Skin epidermis (tissue), 12 donors: ENCODE measurements at regions not wholly inside any gene's neighbourhood (a gene's known extent, or its start where the extent isn't known, plus 50 kb on each side); places are given as distances from the start of the nearest gene placed in this dataset.
"Not testable (repeated sequence)": the region's sequence is repeated elsewhere in the genome, so short reads cannot be mapped to it uniquely, and the experiment has no call there.

Experiments
- H3K27ac ChIP-seq, 21 experiments: fragments of 200-600 bp; sonication (generic) in 11 of 21; one replicate each; pipeline ENCODE4 v1.5.0; 2020; ENCODE audit warnings: mild to moderate bottlenecking in 3 of 21, inconsistent platforms in 2 of 21, moderate library complexity in 2 of 21
- H3K4me3 ChIP-seq, 7 experiments: fragments of 200-600 bp; sonication (generic) in 2 of 7; one replicate each; pipeline ENCODE4 v1.5.0; 2020; ENCODE audit warnings: inconsistent platforms in 2 of 7, mild to moderate bottlenecking in 2 of 7, moderate library complexity in 1 of 7

GRCh38 chr14:38727731-38728130 is 375.3 kb downstream of the SEC23A start:
- H3K27ac ChIP-seq = no peak overlapping the region
- no peak overlapping the region for H3K4me3 ChIP-seq

- H3K4me3 ChIP-seq = no peak overlapping the region
- H3K27ac ChIP-seq = no peak overlapping the region
These were observed 378.4 kb downstream of the SEC23A start for GRCh38 chr14:38724621-38725020.

- Histone ChIP-seq H3K27ac (no peak overlapping the region), H3K4me3 (no peak overlapping the region)
These were observed 379.1 kb downstream of the SEC23A start for GRCh38 chr14:38723959-38724358.

GRCh38 chr14:38723277-38723676 is 379.8 kb downstream of the SEC23A start:
- no peak overlapping the region for H3K27ac ChIP-seq

GRCh38 chr14:38721822-38722431 is 381.1 kb downstream of the SEC23A start:
- Histone ChIP-seq H3K27ac (no peak overlapping the region), H3K4me3 (no peak overlapping the region)

More at GRCh38 chr14:38723277-38723676, 379.8 kb downstream of the SEC23A start:
- no peak overlapping the region for H3K4me3 ChIP-seq

GRCh38 chr14:38718519-38718918 is 384.5 kb downstream of the SEC23A start:
- H3K27ac ChIP-seq = peak overlapping the region in 1 of 21 experiments; percentile 10
- H3K4me3 ChIP-seq = no peak overlapping the region

- Histone ChIP-seq H3K27ac (no peak overlapping the region), H3K4me3 (no peak overlapping the region)
These were observed 386.1 kb downstream of the SEC23A start for GRCh38 chr14:38716926-38717325.

GRCh38 chr14:38710881-38711280 is 392.2 kb downstream of the SEC23A start:
- no peak overlapping the region for H3K4me3 ChIP-seq
- H3K27ac ChIP-seq = no peak overlapping the region

GRCh38 chr14:38710196-38710595 is 392.8 kb downstream of the SEC23A start:
- Histone ChIP-seq H3K4me3 (no peak overlapping the region), H3K27ac (no peak overlapping the region)

- H3K4me3 ChIP-seq = no peak overlapping the region
- H3K27ac ChIP-seq = no peak overlapping the region
These were observed 397.8 kb downstream of the SEC23A start for GRCh38 chr14:38705220-38705619.

- Histone ChIP-seq H3K4me3 (no peak overlapping the region), H3K27ac (no peak overlapping the region)
These were observed 398.8 kb downstream of the SEC23A start for GRCh38 chr14:38704220-38704619.

- H3K27ac ChIP-seq = no peak overlapping the region
- no peak overlapping the region for H3K4me3 ChIP-seq
These were observed 406.1 kb downstream of the SEC23A start for GRCh38 chr14:38696925-38697324.

- no peak overlapping the region for H3K27ac ChIP-seq
- H3K4me3 ChIP-seq = no peak overlapping the region
These were observed 409.6 kb downstream of the SEC23A start for GRCh38 chr14:38693423-38693822.

GRCh38 chr14:38669027-38669426 is 413.1 kb upstream of the CLEC14A start:
- no peak overlapping the region for H3K27ac ChIP-seq

GRCh38 chr14:38663382-38663781 is 407.5 kb upstream of the CLEC14A start:
- Histone ChIP-seq H3K27ac (no peak overlapping the region), H3K4me3 (no peak overlapping the region)

More at GRCh38 chr14:38669027-38669426, 413.1 kb upstream of the CLEC14A start:
- no peak overlapping the region for H3K4me3 ChIP-seq

- no peak overlapping the region for H3K4me3 ChIP-seq
- H3K27ac ChIP-seq = no peak overlapping the region
These were observed 406.9 kb upstream of the CLEC14A start for GRCh38 chr14:38662781-38663180.

GRCh38 chr14:38646391-38646790 is 390.5 kb upstream of the CLEC14A start:
- Histone ChIP-seq H3K27ac (no peak overlapping the region), H3K4me3 (no peak overlapping the region)

GRCh38 chr14:38634913-38635312 is 379.0 kb upstream of the CLEC14A start:
- not testable (repeated sequence) for H3K27ac ChIP-seq, H3K4me3 ChIP-seq

GRCh38 chr14:38629412-38629811 is 373.5 kb upstream of the CLEC14A start:
- Histone ChIP-seq H3K27ac (no peak overlapping the region), H3K4me3 (no peak overlapping the region)

GRCh38 chr14:38627163-38627562 is 371.3 kb upstream of the CLEC14A start:
- Histone ChIP-seq H3K4me3 (no peak overlapping the region), H3K27ac (no peak overlapping the region)

GRCh38 chr14:38623661-38624060 is 367.8 kb upstream of the CLEC14A start:
- Histone ChIP-seq H3K4me3 (no peak overlapping the region), H3K27ac (no peak overlapping the region)

GRCh38 chr14:38618514-38618913 is 362.6 kb upstream of the CLEC14A start:
- Histone ChIP-seq H3K4me3 (no peak overlapping the region), H3K27ac (no peak overlapping the region)
